ENCODE measurements at regions not wholly inside any gene's neighbourhood (a gene's known extent, or its start where the extent isn't known, plus 50 kb on each side); places are given as distances from the start of the nearest gene placed in this dataset.

GRCh38 chr2:23091900-23092299 lies 293.1 kb upstream of the KLHL29 start:
- in situ Hi-C loops (cut with MboI; ENCODE audit: low sequenced_read_pairs in 4 of 4) (no loop called here), intact Hi-C loops (cut with DNase I; ENCODE audit: low total_unique reads) (no loop called here)
- Histone ChIP-seq H3K36me3 (no peaks in the 10 kb centered on the region), H3K9me3 (no peaks in the 10 kb centered on the region), H3K4me1 (no peaks in the 10 kb centered on the region), H3K4me3 (no peak overlapping the region), H3K27ac (no peak overlapping the region), H3K27me3 (no peaks in the 10 kb centered on the region)
- DNase-seq = no peak
- ATAC-seq = no peak
- TF ChIP-seq CTCF (IDR thresholded peaks at IDR 0.05 in 4 of 5, conservative IDR thresholded peaks at IDR 0.05 in 1 of 5) = no peak

- H3K4me3 ChIP-seq = no peak overlapping the region
- no peaks in the 10 kb centered on the region for H3K4me1 ChIP-seq
- in situ Hi-C loops (cut with MboI; ENCODE audit: low sequenced_read_pairs in 4 of 4) (no loop called here), intact Hi-C loops (cut with DNase I; ENCODE audit: low total_unique reads) (no loop called here)
- no peak for ATAC-seq
- H3K36me3 ChIP-seq = no peaks in the 10 kb centered on the region
- no peak overlapping the region for H3K27ac ChIP-seq
- TF ChIP-seq POLR2A (IDR thresholded peaks at IDR 0.05) = no peak
- no peak for TF ChIP-seq CTCF (IDR thresholded peaks at IDR 0.05 in 4 of 5, conservative IDR thresholded peaks at IDR 0.05 in 1 of 5)
- no peak for DNase-seq
- H3K27me3 ChIP-seq = no peaks in the 10 kb centered on the region
- no peaks in the 10 kb centered on the region for H3K9me3 ChIP-seq
Observed at GRCh38 chr2:23092831-23093230, 292.1 kb upstream of the KLHL29 start.

DNA sequence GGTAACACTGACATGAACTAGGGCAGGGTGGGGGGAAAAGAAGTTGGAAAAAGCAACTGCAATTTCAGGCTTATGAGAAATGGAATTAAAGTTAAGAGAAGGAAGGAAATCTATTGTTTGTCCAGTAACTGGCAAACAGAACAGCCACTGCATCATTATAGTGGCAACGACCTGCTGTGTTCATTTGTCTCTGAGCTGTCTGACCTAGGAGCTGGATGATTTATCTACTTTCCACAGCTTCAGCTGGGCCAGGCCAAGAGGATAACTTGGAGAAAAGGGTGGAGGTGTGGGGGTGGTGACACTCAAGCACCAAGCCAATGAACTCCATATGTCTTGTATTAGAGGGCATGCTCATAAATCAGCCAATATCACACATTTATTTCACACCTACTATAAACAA lies 291.5 kb upstream of the KLHL29 start:
- Histone ChIP-seq H3K4me3 (no peak overlapping the region), H3K9me3 (no peaks in the 10 kb centered on the region), H3K27ac (no peak overlapping the region), H3K36me3 (no peaks in the 10 kb centered on the region), H3K4me1 (no peaks in the 10 kb centered on the region), H3K27me3 (no peaks in the 10 kb centered on the region)
- TF ChIP-seq CTCF (IDR thresholded peaks at IDR 0.05 in 4 of 5, conservative IDR thresholded peaks at IDR 0.05 in 1 of 5) (no peak), POLR2A (IDR thresholded peaks at IDR 0.05) (no peak)
- DNase-seq (no peak), ATAC-seq (no peak)
- intact Hi-C loops (cut with DNase I; ENCODE audit: low total_unique reads) = no loop called here
- in situ Hi-C loops (cut with MboI; ENCODE audit: low sequenced_read_pairs in 4 of 4) = no loop called here

DNA sequence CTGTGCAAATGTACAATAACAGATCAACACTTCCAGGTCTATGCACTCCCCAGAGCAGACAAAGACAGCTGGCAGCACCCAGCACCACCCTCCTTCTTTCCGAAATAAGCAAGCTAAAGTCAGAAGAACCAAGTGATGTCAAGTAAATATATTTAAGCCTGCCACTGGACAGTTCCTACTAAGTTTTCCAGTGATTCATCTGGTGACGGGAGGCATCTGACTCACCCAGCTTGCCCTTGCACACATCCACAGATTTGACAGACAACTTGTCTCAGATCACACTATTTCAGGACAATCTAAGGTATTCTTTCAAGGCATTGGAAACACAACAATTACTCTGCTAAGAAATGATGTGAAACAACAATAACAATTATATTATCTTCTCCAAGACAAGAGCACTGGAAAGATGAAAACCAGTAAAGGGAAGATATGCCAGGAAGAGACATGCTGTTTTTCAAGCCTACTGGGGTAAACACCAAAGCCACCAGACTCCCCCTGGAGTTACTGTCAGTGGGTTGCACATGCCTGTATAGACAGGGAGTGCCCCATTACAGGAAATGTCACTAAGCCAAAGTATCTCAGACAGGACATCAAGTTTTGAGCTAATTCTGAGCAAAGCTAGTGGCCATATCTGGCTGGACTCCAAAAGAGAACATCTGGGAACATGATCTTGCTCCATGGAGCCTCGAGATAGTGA lies 287.9 kb upstream of the KLHL29 start:
- in situ Hi-C loops (cut with MboI; ENCODE audit: low sequenced_read_pairs in 4 of 4) = no loop called here
- H3K27ac ChIP-seq = no peak overlapping the region
- no peak overlapping the region for H3K4me3 ChIP-seq
- no peaks in the 10 kb centered on the region for H3K4me1 ChIP-seq
- DNase-seq (no peak), ATAC-seq (no peak)
- intact Hi-C loops (cut with DNase I; ENCODE audit: low total_unique reads) = no loop called here
- TF ChIP-seq CTCF (IDR thresholded peaks at IDR 0.05 in 4 of 5, conservative IDR thresholded peaks at IDR 0.05 in 1 of 5) (no peak), POLR2A (IDR thresholded peaks at IDR 0.05) (no peak)
- no peaks in the 10 kb centered on the region for H3K27me3 ChIP-seq
- H3K36me3 ChIP-seq = no peaks in the 10 kb centered on the region
- H3K9me3 ChIP-seq = no peaks in the 10 kb centered on the region

DNA sequence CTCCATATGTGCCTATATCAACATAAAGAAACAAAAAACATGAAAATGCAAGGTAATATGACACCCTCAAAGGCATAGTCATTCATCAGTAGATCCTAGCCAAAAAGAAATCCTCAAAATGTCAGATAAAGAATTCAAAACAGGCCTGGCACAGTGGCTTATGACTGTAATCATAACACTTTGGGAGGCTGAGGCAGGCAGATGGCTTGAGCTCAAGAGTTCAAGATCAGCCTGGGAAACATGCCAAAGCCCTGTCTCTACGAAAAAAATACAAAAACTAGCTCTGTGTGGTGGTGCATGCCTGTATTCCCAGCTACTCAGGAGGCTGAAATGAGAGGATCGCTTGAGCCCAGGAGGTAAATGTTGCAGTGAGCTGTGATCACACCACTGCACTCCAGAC lies 284.6 kb upstream of the KLHL29 start:
- Histone ChIP-seq H3K27ac (no peak overlapping the region), H3K27me3 (no peaks in the 10 kb centered on the region), H3K4me3 (no peak overlapping the region), H3K9me3 (no peaks in the 10 kb centered on the region), H3K36me3 (no peaks in the 10 kb centered on the region), H3K4me1 (no peaks in the 10 kb centered on the region)
- in situ Hi-C loops (cut with MboI; ENCODE audit: low sequenced_read_pairs in 4 of 4) (no loop called here), intact Hi-C loops (cut with DNase I; ENCODE audit: low total_unique reads) (no loop called here)
- TF ChIP-seq POLR2A (IDR thresholded peaks at IDR 0.05) (no peak), CTCF (IDR thresholded peaks at IDR 0.05 in 4 of 5, conservative IDR thresholded peaks at IDR 0.05 in 1 of 5) (no peak)
- ATAC-seq (no peak), DNase-seq (no peak)

All from gastrocnemius medialis (tissue), 4 donors.